Stomach (tissue), 4 donors: ENCODE measurements at regions not wholly inside any gene's neighbourhood (a gene's known extent, or its start where the extent isn't known, plus 50 kb on each side); places are given as distances from the start of the nearest gene placed in this dataset.

Experiments
- POLR2A ChIP-seq, 4 donors: fragments of 450-650 bp; IDR thresholded peaks; one replicate each; pipeline ENCODE4 v1.6.1; 2016; ENCODE audit warnings: antibody characterized with exemption in 4 of 4, control low read depth in 2 of 4, mild to moderate bottlenecking in 1 of 4, moderate library complexity in 1 of 4
- POLR2AphosphoS5 ChIP-seq, 3 donors: sonication (generic); formaldehyde crosslinking; IDR thresholded peaks; one replicate each; pipeline ENCODE4 v1.6.1; 2016; ENCODE audit warnings: antibody characterized with exemption in 3 of 3
- TF ChIP-seq, protein P1 (sequence below), 7 experiments: fragments of 450-650 bp in 4 of 7; fragments of 200-600 bp in 3 of 7; sonication (generic) in 3 of 7; IDR thresholded peaks; one replicate each; pipeline ENCODE4 v1.5.1; 2016 to 2019; ENCODE audit warnings: antibody characterized with exemption in 7 of 7, control low read depth in 2 of 7, mild to moderate bottlenecking in 1 of 7

DNA sequence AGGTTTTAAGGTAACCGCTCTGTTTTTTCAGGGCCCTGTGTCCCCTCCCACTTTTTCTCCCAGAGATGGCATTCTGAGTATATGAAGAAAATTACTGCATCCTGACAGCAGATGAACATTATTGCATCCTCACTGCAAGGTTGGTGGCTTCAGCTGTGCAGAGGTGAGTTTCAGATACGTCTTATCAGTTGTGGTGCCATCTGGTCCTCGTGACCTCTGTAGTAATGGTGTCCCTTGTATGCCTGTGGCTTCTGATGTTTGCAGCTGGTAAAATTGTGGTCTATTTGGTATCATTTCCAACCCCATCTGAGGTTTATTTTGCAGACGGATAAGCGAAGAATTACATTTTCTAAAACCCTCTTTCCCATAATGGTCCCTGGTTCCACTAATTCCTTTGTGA is 417.0 kb downstream of the HS3ST3B1 start:
- TF ChIP-seq POLR2A (IDR thresholded peaks at IDR 0.05) (no peak), POLR2AphosphoS5 (IDR thresholded peaks at IDR 0.05) (no peak)
- TF ChIP-seq, protein P1, sequence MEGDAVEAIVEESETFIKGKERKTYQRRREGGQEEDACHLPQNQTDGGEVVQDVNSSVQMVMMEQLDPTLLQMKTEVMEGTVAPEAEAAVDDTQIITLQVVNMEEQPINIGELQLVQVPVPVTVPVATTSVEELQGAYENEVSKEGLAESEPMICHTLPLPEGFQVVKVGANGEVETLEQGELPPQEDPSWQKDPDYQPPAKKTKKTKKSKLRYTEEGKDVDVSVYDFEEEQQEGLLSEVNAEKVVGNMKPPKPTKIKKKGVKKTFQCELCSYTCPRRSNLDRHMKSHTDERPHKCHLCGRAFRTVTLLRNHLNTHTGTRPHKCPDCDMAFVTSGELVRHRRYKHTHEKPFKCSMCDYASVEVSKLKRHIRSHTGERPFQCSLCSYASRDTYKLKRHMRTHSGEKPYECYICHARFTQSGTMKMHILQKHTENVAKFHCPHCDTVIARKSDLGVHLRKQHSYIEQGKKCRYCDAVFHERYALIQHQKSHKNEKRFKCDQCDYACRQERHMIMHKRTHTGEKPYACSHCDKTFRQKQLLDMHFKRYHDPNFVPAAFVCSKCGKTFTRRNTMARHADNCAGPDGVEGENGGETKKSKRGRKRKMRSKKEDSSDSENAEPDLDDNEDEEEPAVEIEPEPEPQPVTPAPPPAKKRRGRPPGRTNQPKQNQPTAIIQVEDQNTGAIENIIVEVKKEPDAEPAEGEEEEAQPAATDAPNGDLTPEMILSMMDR (IDR thresholded peaks at IDR 0.05): no peak
